GM23338 (cell line): ENCODE measurements at regions not wholly inside any gene's neighbourhood (a gene's known extent, or its start where the extent isn't known, plus 50 kb on each side); places are given as distances from the start of the nearest gene placed in this dataset. TPM values are rescaled to one million over a fixed set of nuclear protein-coding genes. Genes with fewer than 3 reads are reported as not detected.

Source experiments
- small RNA-seq: library from RNA; depleted of rRNA; stranded (forward); fragments of <200 nt; gene quantifications from one replicate; pipeline ENCODE3, GENCODE V24; 2014; ENCODE audit warnings: low replicate concordance

Small RNA genes in the stretch of these regions (small RNA-seq; reads per million reads assigned to genes)
- not detected for gene RNU6-138P
